ENCODE measurements at regions not wholly inside any gene's neighbourhood (a gene's known extent, or its start where the extent isn't known, plus 50 kb on each side); places are given as distances from the start of the nearest gene placed in this dataset.

DNA sequence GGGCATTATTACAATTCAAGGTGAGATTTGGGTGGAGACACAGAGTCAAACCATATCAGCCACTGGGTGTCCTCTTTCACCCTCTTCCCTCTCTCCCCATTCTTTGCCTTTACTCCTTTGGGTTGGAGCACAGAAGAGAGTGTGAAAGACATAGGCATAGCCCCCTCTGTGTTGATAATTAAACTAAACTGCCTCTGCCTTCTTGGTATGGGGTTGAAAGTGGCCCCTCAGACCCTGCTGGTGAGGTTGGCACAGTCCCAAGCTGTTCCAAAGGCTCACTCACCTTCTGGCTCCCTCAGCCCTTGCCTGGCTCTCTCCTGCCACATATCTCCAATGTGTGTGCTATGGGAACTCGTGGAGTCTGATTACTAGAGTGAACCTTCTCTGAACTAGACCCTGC, 210.6 kb upstream of the RXFP2 start:
- intact Hi-C loops (cut with micrococcal nuclease; ENCODE audit: unreplicated experiment) (no loop called here), in situ Hi-C loops (cut with MboI) (no loop called here)
- Histone ChIP-seq H3K4me1 (ENCODE audit: control insufficient read depth, insufficient read depth, low read length) (no peaks in the 10 kb centered on the region), H3K9ac (ENCODE audit: control insufficient read depth, insufficient read depth, low read length) (no peak overlapping the region), H3K27me3 (replicated peaks in 1 of 2; ENCODE audit: control insufficient read depth in 2 of 2, insufficient read depth in 2 of 2, low read length in 1 of 2) (no peaks in the 10 kb centered on the region), H3K4me2 (ENCODE audit: control insufficient read depth, insufficient read depth) (no peak overlapping the region), H4K20me1 (ENCODE audit: control insufficient read depth, insufficient read depth) (no peaks in the 10 kb centered on the region), H3K36me3 (ENCODE audit: control insufficient read depth in 2 of 2, insufficient read depth in 2 of 2, low read length in 1 of 2) (no peaks in the 10 kb centered on the region), H3K9me3 (replicated peaks; ENCODE audit: control insufficient read depth, insufficient read depth, low read length) (no peaks in the 10 kb centered on the region; the same call in 2 of the 3 replicates), H3K4me3 (no peak overlapping the region), H3K27ac (ENCODE audit: control insufficient read depth, insufficient read depth) (no peak overlapping the region), H3K79me2 (ENCODE audit: control insufficient read depth, insufficient read depth, low read length) (no peaks in the 10 kb centered on the region), H2AFZ (ENCODE audit: control insufficient read depth, low read depth, low read length) (no peak overlapping the region)
- WGBS (ENCODE audit: insufficient coverage, insufficient replicate concordance, low lambda C conversion rate, missing lambda C conversion rate): 0% methylated on average over 1 of the region's 1 CpG
- POLR2A ChIA-PET: no interaction called here
- ATAC-seq (no peak), DNase-seq (ENCODE audit: low read depth, low spot score) (no peak), FAIRE-seq (no peak)
- SMC1A ChIA-PET (ENCODE audit: uncharacterized antibody, unreplicated experiment): no interaction called here
- RAD21 ChIA-PET (ENCODE audit: unreplicated experiment): no interaction called here
- BruUV-seq (replicated peaks): no TSS peak
- no peak for TF ChIP-seq FOXM1 (IDR thresholded peaks at IDR 0.05; ENCODE audit: low read depth, low read length)
- no peak for TF ChIP-seq RB1 (IDR thresholded peaks at IDR 0.05; ENCODE audit: borderline replicate concordance)
- no peak for TF ChIP-seq TCF3 (IDR thresholded peaks at IDR 0.05; ENCODE audit: borderline replicate concordance, insufficient read depth, low read depth, low read length)
- no peak for TF ChIP-seq MYC (IDR thresholded peaks at IDR 0.05; ENCODE audit: insufficient read depth, insufficient read length, insufficient replicate concordance, low read length, severe bottlenecking)
- no peak for TF ChIP-seq PML (IDR thresholded peaks at IDR 0.05; ENCODE audit: low read length)
- no peak for TF ChIP-seq ESRRA (IDR thresholded peaks at IDR 0.05; ENCODE audit: low read length)
- TF ChIP-seq, protein P1, sequence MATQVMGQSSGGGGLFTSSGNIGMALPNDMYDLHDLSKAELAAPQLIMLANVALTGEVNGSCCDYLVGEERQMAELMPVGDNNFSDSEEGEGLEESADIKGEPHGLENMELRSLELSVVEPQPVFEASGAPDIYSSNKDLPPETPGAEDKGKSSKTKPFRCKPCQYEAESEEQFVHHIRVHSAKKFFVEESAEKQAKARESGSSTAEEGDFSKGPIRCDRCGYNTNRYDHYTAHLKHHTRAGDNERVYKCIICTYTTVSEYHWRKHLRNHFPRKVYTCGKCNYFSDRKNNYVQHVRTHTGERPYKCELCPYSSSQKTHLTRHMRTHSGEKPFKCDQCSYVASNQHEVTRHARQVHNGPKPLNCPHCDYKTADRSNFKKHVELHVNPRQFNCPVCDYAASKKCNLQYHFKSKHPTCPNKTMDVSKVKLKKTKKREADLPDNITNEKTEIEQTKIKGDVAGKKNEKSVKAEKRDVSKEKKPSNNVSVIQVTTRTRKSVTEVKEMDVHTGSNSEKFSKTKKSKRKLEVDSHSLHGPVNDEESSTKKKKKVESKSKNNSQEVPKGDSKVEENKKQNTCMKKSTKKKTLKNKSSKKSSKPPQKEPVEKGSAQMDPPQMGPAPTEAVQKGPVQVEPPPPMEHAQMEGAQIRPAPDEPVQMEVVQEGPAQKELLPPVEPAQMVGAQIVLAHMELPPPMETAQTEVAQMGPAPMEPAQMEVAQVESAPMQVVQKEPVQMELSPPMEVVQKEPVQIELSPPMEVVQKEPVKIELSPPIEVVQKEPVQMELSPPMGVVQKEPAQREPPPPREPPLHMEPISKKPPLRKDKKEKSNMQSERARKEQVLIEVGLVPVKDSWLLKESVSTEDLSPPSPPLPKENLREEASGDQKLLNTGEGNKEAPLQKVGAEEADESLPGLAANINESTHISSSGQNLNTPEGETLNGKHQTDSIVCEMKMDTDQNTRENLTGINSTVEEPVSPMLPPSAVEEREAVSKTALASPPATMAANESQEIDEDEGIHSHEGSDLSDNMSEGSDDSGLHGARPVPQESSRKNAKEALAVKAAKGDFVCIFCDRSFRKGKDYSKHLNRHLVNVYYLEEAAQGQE (IDR thresholded peaks at IDR 0.05; ENCODE audit: low read depth, low read length): no peak
- TF ChIP-seq POLR2AphosphoS2 (IDR thresholded peaks at IDR 0.05; ENCODE audit: low read depth, low read length): no peak
- no peak for TF ChIP-seq ZBED1 (IDR thresholded peaks at IDR 0.05; ENCODE audit: borderline replicate concordance)
- TF ChIP-seq, protein P2, sequence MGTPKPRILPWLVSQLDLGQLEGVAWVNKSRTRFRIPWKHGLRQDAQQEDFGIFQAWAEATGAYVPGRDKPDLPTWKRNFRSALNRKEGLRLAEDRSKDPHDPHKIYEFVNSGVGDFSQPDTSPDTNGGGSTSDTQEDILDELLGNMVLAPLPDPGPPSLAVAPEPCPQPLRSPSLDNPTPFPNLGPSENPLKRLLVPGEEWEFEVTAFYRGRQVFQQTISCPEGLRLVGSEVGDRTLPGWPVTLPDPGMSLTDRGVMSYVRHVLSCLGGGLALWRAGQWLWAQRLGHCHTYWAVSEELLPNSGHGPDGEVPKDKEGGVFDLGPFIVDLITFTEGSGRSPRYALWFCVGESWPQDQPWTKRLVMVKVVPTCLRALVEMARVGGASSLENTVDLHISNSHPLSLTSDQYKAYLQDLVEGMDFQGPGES (IDR thresholded peaks at IDR 0.05): no peak
- CTCF ChIA-PET: no interaction called here

Measured in GM12878 (cell line).